ENCODE measurements at regions not wholly inside any gene's neighbourhood (a gene's known extent, or its start where the extent isn't known, plus 50 kb on each side); places are given as distances from the start of the nearest gene placed in this dataset.

DNA sequence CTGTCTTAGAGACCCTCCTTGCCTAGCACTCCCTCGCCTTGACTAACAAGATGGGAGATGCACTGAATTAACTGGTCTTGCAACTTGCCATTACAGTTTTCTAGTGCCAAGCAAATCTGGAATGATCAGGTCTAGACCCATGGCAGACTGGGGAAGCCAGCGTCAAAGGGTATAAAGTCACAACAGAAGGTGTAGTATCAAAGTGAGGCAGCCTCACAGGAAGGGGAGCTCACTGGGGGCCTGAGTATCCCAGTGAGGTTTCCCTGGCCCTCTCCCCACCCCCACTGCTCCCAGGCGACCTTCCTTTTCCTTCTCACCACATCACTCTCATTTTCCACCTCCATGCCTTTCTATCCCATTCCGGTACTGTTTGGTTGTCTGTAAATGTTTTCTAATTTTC lies 83.5 kb upstream of the DOCK9 start:
- H4K91ac ChIP-seq (ENCODE audit: insufficient read depth, low read depth, low read length) = no peak overlapping the region
- ChIA-PET POLR2A (ENCODE audit: unreplicated experiment) (no interaction called here), CTCF (no interaction called here)
- H3K14ac ChIP-seq (replicated peaks; ENCODE audit: low read depth, low read length) = 0 out of 2 replicates have a peak overlapping the region, but pooled peaks have one; percentile 24
- no peaks in the 10 kb centered on the region for H3K36me3 ChIP-seq (ENCODE audit: control insufficient read depth, insufficient read depth, low read length)
- no peaks in the 10 kb centered on the region for H4K20me1 ChIP-seq (ENCODE audit: insufficient read depth, low read length)
- H3K4me1 ChIP-seq (ENCODE audit: control insufficient read depth, insufficient read depth, low read length) = peaks cover 7% of the 10 kb centered on the region; the same call in 1 of the 2 replicates
- no TSS peak for BruUV-seq (replicated peaks)
- H3K9me3 ChIP-seq (ENCODE audit: control insufficient read depth, insufficient read depth, low read length) = no peaks in the 10 kb centered on the region; the same call in 1 of the 2 replicates
- H3K4me2 ChIP-seq (ENCODE audit: low read depth, low read length) = no peak overlapping the region
- no peaks in the 10 kb centered on the region for H3K27me3 ChIP-seq (ENCODE audit: control insufficient read depth, insufficient read depth, low read length)
- no peak overlapping the region for H2AK9ac ChIP-seq (replicated peaks; ENCODE audit: low read depth, low read length, poor library complexity)
- no CpG with 5 or more reads among the region's 4 CpGs for WGBS, 2 experiments (ENCODE audit: extremely low coverage in 2 of 2, insufficient read length in 1 of 2)
- no peak overlapping the region for H2BK15ac ChIP-seq (ENCODE audit: low read depth, low read length)
- H3K18ac ChIP-seq (ENCODE audit: low read depth, low read length) = no peak overlapping the region
- H3K56ac ChIP-seq (ENCODE audit: extremely low read depth, insufficient read depth, low read length) = no peak overlapping the region
- TF ChIP-seq NFE2L2 (IDR thresholded peaks at IDR 0.05; ENCODE audit: low read depth, low read length) = no peak
- TF ChIP-seq RFX5 (IDR thresholded peaks at IDR 0.05; ENCODE audit: low read depth, low read length) = no peak
- TF ChIP-seq CHD1 (IDR thresholded peaks at IDR 0.05; ENCODE audit: low read depth, low read length) = no peak
- H2AFZ ChIP-seq (replicated peaks; ENCODE audit: low read length, poor library complexity) = no peak overlapping the region
- DNase-seq (no peak), ATAC-seq (ENCODE audit: low read depth) (no peak)
- peak overlapping the region; percentile 51 for H2AK5ac ChIP-seq (ENCODE audit: low read depth, low read length)
- peaks cover 6% of the 10 kb centered on the region for H3K9me1 ChIP-seq (ENCODE audit: insufficient read depth, low read length)
- intact Hi-C loops (cut with micrococcal nuclease) (no loop called here), dilution Hi-C loops (cut with HindIII; ENCODE audit: low sequenced_read_pairs, unreplicated experiment) (no loop called here), in situ Hi-C loops (cut with MboI; ENCODE audit: low sequenced_read_pairs) (no loop called here)
- no peak overlapping the region for H2BK5ac ChIP-seq (ENCODE audit: low read depth, low read length, poor library complexity, severe bottlenecking)
- H3K23ac ChIP-seq (ENCODE audit: low read depth, low read length) = no peak overlapping the region
- H3K79me1 ChIP-seq (ENCODE audit: low read depth in 1 of 2, low read length in 2 of 2) = peaks cover 0 to 49% of the 10 kb centered on the region in 2 experiments; a peak in 2 of 4 replicates
- H3K27ac ChIP-seq (ENCODE audit: insufficient read depth, low read length) = no peak overlapping the region
- peak overlapping the region; percentile 31; the same call in 1 of the 2 replicates for H2BK20ac ChIP-seq (ENCODE audit: low read depth, low read length)
- H3K9ac ChIP-seq (ENCODE audit: low read depth, low read length) = no peak overlapping the region
- no peak overlapping the region for H4K8ac ChIP-seq (ENCODE audit: low read depth in 2 of 2, low read length in 2 of 2)
- H3K4me3 ChIP-seq (ENCODE audit: insufficient read depth, low read depth, low read length) = no peak overlapping the region
- no peak overlapping the region for H4K5ac ChIP-seq (ENCODE audit: low read depth, low read length)
- no peak overlapping the region for H3K4ac ChIP-seq (ENCODE audit: low read depth, low read length)
- H2BK120ac ChIP-seq (ENCODE audit: low read depth, low read length) = no peak overlapping the region
